HL-60 (cell line): ENCODE measurements at regions not wholly inside any gene's neighbourhood (a gene's known extent, or its start where the extent isn't known, plus 50 kb on each side); places are given as distances from the start of the nearest gene placed in this dataset.

ENCODE experiments used
- DNase-seq, 2 experiments: peaks; one replicate each; pipeline ENCODE4 v3.0.0-alpha.2; 2010 to 2020; ENCODE audit warnings: low read depth in 1 of 2, low spot score in 1 of 2
- H3K27ac ChIP-seq: fragments of 250-450 bp; sonication (Bioruptor Pico); replicated peaks from 2 replicates; pipeline ENCODE4 v1.5.1; 2020; ENCODE audit warnings: mild to moderate bottlenecking, moderate library complexity
- H3K27me3 ChIP-seq: fragments of 250-450 bp; sonication (Bioruptor Pico); 2 replicates; pipeline ENCODE4 v1.5.1; 2021; ENCODE audit warnings: mild to moderate bottlenecking, moderate library complexity; ENCODE audit not compliant: insufficient read depth, poor library complexity, severe bottlenecking
- H3K4me3 ChIP-seq: replicated peaks from 2 replicates; pipeline ENCODE4 v1.5.1; 2011; ENCODE audit warnings: mild to moderate bottlenecking, control low read depth, low read length; ENCODE audit not compliant: insufficient read depth
- CTCF ChIP-seq: IDR thresholded peaks from one replicate; pipeline ENCODE4 v1.5.1; 2011; ENCODE audit warnings: low read length, control low read depth, inconsistent platforms; ENCODE audit not compliant: insufficient read depth
- GABPA ChIP-seq: IDR thresholded peaks from 2 replicates; pipeline ENCODE4 v1.6.1; 2012; ENCODE audit warnings: low read depth
- POLR2AphosphoS5 ChIP-seq: IDR thresholded peaks from 2 replicates; pipeline ENCODE4 v1.6.1; 2012; ENCODE audit warnings: low read depth
- REST ChIP-seq: IDR thresholded peaks from 2 replicates; pipeline ENCODE4 v1.6.1; 2012; ENCODE audit warnings: low read depth; ENCODE audit not compliant: insufficient replicate concordance
- SPI1 ChIP-seq: IDR thresholded peaks from 2 replicates; pipeline ENCODE4 v1.6.1; 2012; ENCODE audit warnings: low read depth, mild to moderate bottlenecking, borderline replicate concordance

- TF ChIP-seq CTCF (no peak), SPI1 (no peak), POLR2AphosphoS5 (no peak), REST (no peak), GABPA (no peak)
- Histone ChIP-seq H3K27me3 (no peaks in the 10 kb centered on the region), H3K27ac (no peak overlapping the region), H3K4me3 (no peak overlapping the region)
- no peak for DNase-seq
Observed at GRCh38 chr11:112613051-112613972, 347.9 kb upstream of the NCAM1 start.

DNA sequence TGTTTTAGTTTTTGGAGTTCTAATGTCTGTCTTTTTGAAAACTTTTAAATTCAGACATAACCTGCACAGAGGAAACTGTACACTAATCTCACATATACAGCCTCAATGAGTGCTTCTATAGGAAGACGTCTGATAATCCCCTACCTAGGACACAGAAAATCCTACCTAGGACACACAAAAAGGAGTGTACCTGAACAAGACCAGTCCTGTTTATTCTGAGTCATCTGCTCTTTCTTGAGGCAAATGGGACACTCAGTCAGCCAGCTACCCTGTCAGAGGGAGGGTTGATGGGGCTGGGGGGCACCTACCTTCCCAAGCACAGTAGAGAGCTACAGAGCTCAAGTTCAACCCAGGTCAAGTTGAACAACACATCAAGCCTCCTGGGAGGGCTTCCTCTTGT, 346.6 kb upstream of the NCAM1 start:
- Histone ChIP-seq H3K4me3 (no peak overlapping the region), H3K27me3 (no peaks in the 10 kb centered on the region), H3K27ac (no peak overlapping the region)
- no peak for TF ChIP-seq REST
- TF ChIP-seq SPI1: no peak
- TF ChIP-seq GABPA: no peak
- no peak for TF ChIP-seq POLR2AphosphoS5
- no peak for TF ChIP-seq CTCF
- DNase-seq: no peak

- Histone ChIP-seq H3K4me3 (no peak overlapping the region), H3K27ac (no peak overlapping the region), H3K27me3 (no peaks in the 10 kb centered on the region)
- TF ChIP-seq GABPA (no peak), POLR2AphosphoS5 (no peak), SPI1 (no peak), REST (no peak), CTCF (no peak)
- DNase-seq: no peak
Observed at GRCh38 chr11:112615238-112615637, 346.0 kb upstream of the NCAM1 start.
